ENCODE measurements at regions not wholly inside any gene's neighbourhood (a gene's known extent, or its start where the extent isn't known, plus 50 kb on each side); places are given as distances from the start of the nearest gene placed in this dataset.

DNA sequence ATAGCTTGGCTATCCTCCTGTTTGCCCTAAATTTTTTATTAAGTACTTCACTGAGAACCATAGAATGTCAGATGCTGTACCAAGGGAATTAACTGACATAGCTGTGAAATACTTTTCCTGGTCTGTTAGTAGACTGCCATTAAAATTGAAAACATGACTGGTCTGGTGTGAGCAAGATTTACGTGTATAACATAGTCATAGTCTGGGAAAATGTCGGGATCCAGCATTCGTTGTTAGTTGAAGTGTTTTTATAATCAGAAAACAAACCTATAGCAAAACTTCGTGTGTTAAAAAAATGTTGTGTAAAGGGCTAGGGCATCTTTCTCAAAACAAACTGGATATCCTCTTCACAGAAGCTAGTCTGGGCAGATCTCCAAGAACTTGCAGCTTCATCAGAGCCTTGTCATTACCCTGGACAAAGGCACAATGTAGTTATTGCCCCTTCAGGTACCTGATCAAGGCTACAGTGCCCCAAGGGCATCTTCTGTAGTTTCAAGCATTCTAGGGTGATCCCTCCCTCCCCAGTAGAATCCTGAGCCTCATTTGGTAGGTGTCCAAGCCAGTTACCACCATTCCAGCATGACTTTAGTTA is 454.2 kb upstream of the SGCD start:
- 77% methylated on average over 4 of the region's 4 CpGs for WGBS
- no peak for DNase-seq (ENCODE audit: low spot score)
- Histone ChIP-seq H3K9ac (ENCODE audit: low read depth in 1 of 2, low read length in 2 of 2) (no peak overlapping the region), H3K9me3 (ENCODE audit: control insufficient read depth in 4 of 4, low read length in 3 of 4) (no peaks in the 10 kb centered on the region), H3K27ac (ENCODE audit: low read depth in 1 of 2, low read length in 2 of 2) (no peak overlapping the region), H3K4me3 (ENCODE audit: low read depth in 1 of 3, low read length in 3 of 3) (no peak overlapping the region), H3K27me3 (ENCODE audit: control insufficient read depth in 4 of 4, insufficient read depth in 4 of 4, low read length in 3 of 4) (no peaks in the 10 kb centered on the region), H3K4me1 (ENCODE audit: control insufficient read depth in 4 of 4, insufficient read depth in 4 of 4, low read length in 3 of 4) (peaks cover 0 to 11% (median 0%) of the 10 kb centered on the region in 4 donors), H3K36me3 (ENCODE audit: control insufficient read depth in 4 of 4, insufficient read depth in 3 of 4, low read depth in 1 of 4, low read length in 3 of 4) (no peaks in the 10 kb centered on the region)
- TF ChIP-seq FOXA1 (IDR thresholded peaks at IDR 0.05) (no peak), JUND (IDR thresholded peaks at IDR 0.05) (no peak), RAD21 (IDR thresholded peaks at IDR 0.05) (no peak), EGR1 (IDR thresholded peaks at IDR 0.05; ENCODE audit: low read depth in 2 of 2) (no peak), SP1 (IDR thresholded peaks at IDR 0.05) (no peak), HNF4A (conservative IDR thresholded peaks at IDR 0.05) (no peak)
- TF ChIP-seq, protein P1, sequence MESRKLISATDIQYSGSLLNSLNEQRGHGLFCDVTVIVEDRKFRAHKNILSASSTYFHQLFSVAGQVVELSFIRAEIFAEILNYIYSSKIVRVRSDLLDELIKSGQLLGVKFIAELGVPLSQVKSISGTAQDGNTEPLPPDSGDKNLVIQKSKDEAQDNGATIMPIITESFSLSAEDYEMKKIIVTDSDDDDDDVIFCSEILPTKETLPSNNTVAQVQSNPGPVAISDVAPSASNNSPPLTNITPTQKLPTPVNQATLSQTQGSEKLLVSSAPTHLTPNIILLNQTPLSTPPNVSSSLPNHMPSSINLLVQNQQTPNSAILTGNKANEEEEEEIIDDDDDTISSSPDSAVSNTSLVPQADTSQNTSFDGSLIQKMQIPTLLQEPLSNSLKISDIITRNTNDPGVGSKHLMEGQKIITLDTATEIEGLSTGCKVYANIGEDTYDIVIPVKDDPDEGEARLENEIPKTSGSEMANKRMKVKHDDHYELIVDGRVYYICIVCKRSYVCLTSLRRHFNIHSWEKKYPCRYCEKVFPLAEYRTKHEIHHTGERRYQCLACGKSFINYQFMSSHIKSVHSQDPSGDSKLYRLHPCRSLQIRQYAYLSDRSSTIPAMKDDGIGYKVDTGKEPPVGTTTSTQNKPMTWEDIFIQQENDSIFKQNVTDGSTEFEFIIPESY (IDR thresholded peaks at IDR 0.05): no peak

DNA sequence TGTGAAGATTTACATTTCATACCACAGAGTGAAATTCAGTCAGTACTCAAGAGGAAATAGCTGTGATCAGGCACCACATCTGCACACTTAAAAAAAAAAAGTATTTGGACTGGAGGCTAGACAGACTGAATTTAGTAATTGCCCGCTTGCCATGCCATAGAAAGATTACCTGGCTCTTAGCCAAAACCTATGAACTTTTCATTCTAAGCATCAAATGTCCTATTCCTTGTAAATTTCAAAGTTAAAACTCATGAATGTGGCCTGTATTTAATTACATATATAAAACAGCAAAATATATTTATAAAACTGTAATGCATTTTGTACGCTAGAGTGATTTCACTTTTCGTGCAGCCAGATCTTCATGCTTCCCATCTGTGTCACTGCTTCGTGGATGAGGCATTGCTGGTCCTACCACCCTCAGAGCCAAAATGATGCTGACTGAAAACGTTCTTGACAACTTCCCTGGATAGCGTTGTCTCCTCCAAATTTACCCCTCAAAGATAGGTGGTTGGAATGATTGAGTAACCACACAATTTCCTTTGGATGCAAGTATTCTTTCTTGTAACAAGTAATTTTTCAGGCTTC is 447.9 kb upstream of the SGCD start:
- H3K27me3 ChIP-seq (ENCODE audit: control insufficient read depth in 4 of 4, insufficient read depth in 4 of 4, low read length in 3 of 4): no peaks in the 10 kb centered on the region
- H3K4me3 ChIP-seq (ENCODE audit: low read depth in 1 of 3, low read length in 3 of 3): no peak overlapping the region
- H3K27ac ChIP-seq (ENCODE audit: low read depth in 1 of 2, low read length in 2 of 2): no peak overlapping the region
- no peaks in the 10 kb centered on the region for H3K36me3 ChIP-seq (ENCODE audit: control insufficient read depth in 4 of 4, insufficient read depth in 3 of 4, low read depth in 1 of 4, low read length in 3 of 4)
- 80% methylated on average over 6 of the region's 6 CpGs for WGBS
- DNase-seq (ENCODE audit: low spot score): no peak
- H3K9ac ChIP-seq (ENCODE audit: low read depth in 1 of 2, low read length in 2 of 2): no peak overlapping the region
- no peaks in the 10 kb centered on the region for H3K9me3 ChIP-seq (ENCODE audit: control insufficient read depth in 4 of 4, low read length in 3 of 4)
- no peaks in the 10 kb centered on the region for H3K4me1 ChIP-seq (ENCODE audit: control insufficient read depth in 4 of 4, insufficient read depth in 4 of 4, low read length in 3 of 4)
- TF ChIP-seq, protein P2, sequence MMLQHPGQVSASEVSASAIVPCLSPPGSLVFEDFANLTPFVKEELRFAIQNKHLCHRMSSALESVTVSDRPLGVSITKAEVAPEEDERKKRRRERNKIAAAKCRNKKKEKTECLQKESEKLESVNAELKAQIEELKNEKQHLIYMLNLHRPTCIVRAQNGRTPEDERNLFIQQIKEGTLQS (IDR thresholded peaks at IDR 0.05): no peak
- TF ChIP-seq SP1 (IDR thresholded peaks at IDR 0.05) (no peak), HNF4A (conservative IDR thresholded peaks at IDR 0.05) (no peak), JUND (IDR thresholded peaks at IDR 0.05) (no peak), EGR1 (IDR thresholded peaks at IDR 0.05; ENCODE audit: low read depth in 2 of 2) (no peak), NR2F2 (IDR thresholded peaks at IDR 0.05) (no peak), RAD21 (IDR thresholded peaks at IDR 0.05) (no peak), HNF4G (IDR thresholded peaks at IDR 0.05) (no peak), TAF1 (conservative IDR thresholded peaks at IDR 0.05) (no peak), FOXA1 (IDR thresholded peaks at IDR 0.05) (no peak), GABPA (IDR thresholded peaks at IDR 0.05 in 1 of 2, conservative IDR thresholded peaks at IDR 0.05 in 1 of 2) (no peak), YY1 (IDR thresholded peaks at IDR 0.05) (no peak), FOXA2 (IDR thresholded peaks at IDR 0.05) (no peak)
- TF ChIP-seq, protein P3, sequence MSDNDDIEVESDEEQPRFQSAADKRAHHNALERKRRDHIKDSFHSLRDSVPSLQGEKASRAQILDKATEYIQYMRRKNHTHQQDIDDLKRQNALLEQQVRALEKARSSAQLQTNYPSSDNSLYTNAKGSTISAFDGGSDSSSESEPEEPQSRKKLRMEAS (IDR thresholded peaks at IDR 0.05): no peak
- TF ChIP-seq, protein P4, sequence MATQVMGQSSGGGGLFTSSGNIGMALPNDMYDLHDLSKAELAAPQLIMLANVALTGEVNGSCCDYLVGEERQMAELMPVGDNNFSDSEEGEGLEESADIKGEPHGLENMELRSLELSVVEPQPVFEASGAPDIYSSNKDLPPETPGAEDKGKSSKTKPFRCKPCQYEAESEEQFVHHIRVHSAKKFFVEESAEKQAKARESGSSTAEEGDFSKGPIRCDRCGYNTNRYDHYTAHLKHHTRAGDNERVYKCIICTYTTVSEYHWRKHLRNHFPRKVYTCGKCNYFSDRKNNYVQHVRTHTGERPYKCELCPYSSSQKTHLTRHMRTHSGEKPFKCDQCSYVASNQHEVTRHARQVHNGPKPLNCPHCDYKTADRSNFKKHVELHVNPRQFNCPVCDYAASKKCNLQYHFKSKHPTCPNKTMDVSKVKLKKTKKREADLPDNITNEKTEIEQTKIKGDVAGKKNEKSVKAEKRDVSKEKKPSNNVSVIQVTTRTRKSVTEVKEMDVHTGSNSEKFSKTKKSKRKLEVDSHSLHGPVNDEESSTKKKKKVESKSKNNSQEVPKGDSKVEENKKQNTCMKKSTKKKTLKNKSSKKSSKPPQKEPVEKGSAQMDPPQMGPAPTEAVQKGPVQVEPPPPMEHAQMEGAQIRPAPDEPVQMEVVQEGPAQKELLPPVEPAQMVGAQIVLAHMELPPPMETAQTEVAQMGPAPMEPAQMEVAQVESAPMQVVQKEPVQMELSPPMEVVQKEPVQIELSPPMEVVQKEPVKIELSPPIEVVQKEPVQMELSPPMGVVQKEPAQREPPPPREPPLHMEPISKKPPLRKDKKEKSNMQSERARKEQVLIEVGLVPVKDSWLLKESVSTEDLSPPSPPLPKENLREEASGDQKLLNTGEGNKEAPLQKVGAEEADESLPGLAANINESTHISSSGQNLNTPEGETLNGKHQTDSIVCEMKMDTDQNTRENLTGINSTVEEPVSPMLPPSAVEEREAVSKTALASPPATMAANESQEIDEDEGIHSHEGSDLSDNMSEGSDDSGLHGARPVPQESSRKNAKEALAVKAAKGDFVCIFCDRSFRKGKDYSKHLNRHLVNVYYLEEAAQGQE (IDR thresholded peaks at IDR 0.05): no peak

Data from liver (tissue), 7 donors.